HG03354 (cell line): ENCODE measurements at regions not wholly inside any gene's neighbourhood (a gene's known extent, or its start where the extent isn't known, plus 50 kb on each side); places are given as distances from the start of the nearest gene placed in this dataset.
"Not testable (repeated sequence)": the region's sequence is repeated elsewhere in the genome, so short reads cannot be mapped to it uniquely, and the experiment has no call there.

ENCODE experiments used
- ATAC-seq: cut with Tn5 transposase; IDR thresholded peaks from one replicate; pipeline ENCODE4 v1.9.1; 2021; ENCODE audit warnings: mild to moderate bottlenecking; ENCODE audit not compliant: unreplicated experiment, poor library complexity, severe bottlenecking

DNA sequence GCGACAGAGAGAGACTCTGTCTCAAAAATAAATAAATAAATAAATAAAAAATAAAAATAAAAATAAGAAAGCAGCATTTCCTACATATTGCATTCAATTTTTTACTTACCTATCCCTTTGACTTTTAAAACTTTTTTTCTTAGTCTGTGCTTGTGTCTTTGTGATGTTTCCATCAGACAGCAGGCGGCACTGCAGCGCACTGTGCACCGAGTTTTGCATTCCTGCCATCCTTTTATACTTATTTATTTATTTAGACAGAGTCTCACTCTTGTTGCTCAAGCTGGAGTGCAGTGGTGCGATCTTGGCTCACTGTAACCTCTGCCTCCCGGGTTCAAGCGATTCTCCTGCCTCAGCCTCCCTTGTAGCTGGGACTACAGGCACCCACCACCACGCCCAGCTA, 203.9 kb downstream of the SPATA31A1 start:
- ATAC-seq: not testable (repeated sequence)

DNA sequence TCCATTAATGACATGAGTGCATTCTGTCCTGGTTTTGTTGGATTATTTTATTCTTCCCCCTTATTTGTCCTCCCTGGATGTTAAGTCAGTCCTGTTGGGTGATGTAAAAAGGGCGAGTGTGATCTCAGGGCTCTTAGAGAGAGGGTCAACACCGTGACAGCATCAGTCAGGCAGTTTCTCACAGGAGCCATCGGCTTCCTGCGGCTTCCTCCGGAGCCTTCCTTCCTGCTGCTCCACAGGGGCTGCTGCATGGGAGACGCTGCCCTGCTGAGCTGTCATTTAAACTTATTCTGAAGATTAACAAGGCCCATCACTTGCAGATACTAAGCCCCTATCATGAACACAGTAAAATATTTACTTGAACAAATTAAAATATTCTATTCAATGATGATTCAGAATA, 211.3 kb downstream of the SPATA31A1 start:
- ATAC-seq: not testable (repeated sequence)

DNA sequence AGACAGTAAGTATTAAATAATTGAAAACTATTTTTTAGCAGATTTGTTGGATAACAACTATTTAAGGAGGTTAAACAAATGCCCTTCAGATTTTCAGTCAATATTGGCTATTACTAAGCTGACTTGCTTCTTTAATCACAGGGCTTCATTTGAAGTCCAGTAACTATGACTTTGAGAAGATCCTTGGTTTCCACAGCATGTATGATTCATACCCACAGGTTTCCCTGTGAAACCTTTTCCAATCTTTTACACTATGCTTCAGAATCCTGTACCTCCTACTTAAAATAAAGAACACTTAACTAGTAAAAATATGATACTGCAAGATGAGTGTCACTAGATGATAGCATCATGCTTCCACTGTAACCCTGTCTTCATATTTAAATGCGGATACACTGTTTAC, 211.9 kb downstream of the SPATA31A1 start:
- ATAC-seq: not testable (repeated sequence)

DNA sequence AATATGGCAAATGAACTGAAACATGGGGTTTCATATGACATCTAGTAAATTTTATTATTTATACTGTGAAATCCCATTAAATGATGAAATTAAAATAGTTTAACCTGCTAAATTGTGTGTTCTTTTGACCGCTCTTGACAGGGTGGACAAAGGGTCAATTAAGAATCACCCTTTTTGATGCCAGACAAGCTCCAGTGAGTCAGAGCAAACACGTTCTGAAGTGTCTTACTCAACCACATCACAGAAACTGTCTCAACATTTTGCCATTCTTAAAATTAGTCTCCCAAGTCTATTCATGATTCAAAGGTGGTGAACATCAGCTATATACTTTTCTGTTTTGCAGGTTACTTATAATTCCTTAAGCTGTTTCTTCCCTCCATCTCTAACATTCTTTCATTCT, 213.4 kb downstream of the SPATA31A1 start:
- not testable (repeated sequence) for ATAC-seq

DNA sequence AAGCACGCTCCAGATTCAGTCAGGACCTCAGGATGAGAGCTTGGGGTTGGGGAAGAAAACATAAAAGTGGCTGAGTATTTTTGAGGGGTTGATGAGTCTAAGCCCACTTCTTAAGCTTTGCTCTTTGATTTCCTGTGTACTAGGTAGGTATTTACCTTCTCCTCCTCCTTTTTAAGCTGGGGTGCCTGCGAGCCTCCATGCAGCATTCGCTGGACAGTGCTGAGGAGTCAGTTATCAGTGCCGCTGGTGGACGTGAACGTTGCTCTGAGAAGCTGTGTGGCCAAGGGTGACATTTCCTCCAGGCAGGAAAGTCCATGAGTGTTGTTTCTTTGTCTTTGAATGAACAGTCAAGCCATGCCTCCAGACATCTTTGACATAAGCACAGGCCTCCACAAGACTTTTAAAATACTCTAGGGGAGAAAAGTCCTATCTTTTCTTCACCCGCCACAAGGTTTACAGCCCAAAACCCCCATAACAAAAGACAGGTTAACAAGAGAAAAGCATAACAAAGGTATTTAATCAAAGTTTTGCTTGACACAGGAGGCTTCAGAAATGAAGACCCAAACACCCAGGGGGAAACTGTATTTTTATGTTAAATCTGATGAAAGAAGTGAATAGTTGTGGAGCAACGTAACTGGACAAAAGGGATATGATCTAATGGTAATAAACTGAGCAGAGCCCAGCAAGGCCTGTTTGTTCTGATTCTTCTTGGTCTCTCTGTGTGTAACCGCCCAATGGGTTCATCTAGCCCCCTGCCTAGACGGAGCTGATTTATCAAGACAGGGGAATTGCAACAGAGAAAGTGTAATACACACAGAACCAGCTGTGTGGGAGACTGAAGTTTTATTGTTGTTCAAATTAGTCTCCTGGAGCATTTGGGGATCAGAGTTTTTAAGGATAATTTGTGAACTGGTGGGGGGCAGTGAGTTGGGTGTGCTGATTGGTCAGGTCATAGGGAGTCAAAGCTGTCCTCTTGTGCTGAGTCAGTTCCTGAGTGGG, 217.9 kb downstream of the SPATA31A1 start:
- ATAC-seq: not testable (repeated sequence)

DNA sequence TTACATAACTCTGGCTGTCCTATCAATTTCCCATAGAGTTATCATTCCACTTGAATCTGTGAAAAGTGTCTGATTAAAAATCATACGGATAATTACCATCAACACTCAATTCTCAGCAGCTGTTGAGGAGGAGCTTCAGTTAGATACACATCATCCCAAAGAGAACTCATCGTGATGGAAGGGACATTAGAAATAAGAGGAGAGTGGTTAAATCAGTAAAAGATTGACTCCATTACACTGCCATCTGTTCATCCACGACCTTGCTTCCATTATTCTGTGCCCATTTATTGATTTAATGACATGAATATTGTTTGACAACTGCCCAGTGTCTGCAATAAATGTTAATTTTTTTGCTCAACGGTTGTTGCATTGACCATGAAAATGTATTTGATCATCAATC, 223.5 kb downstream of the SPATA31A1 start:
- ATAC-seq: not testable (repeated sequence)

DNA sequence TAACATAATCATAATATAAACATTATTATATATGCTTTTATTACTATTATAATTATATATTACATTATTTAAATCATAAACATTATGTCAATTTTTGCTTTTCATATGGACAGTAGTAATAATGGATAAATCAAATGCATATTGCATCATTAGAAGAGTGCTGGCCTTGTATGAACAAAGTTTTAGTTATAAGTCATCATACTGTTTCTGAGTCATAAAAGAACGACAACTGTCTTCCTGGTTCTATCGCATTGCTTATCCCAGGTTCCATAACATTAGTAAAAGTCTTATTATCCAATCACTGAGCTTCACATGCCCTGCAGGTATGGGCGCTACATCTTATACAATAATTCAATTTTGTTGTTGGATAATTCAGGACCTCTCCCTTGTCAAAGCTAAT, 225.8 kb downstream of the SPATA31A1 start:
- not testable (repeated sequence) for ATAC-seq

DNA sequence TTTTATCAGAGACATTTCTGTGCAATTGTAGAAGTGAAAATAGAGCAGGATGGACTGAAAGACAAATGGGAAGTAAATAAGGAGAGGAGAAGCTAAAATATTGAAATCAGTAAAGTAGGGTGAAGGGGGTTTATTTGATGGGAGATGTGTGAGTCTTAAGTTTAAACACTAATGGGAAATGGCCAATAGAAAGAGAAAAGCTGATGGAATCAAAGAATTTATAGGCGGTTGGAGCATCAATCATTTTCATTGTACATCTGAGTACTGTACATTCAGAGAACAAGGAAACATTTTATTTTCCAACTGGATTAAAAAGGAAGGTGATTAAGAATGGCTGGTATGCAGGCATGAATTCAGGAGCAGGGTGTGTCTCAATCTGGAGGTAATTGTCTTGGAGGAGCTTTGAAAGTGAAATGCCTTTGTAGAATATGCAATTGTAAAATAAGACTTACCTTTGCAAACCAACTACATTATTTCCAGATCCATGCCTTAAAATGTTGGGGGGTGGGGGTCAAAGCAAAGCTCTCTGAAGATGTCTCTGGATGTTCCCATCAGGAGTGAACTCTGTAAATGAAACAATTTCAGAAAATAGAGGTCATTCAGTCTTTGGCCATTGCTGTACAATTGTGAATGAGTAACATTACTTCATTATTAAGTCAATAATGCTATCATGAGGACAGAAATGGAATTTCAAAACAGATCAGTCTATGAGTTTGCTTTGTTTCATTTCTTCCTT, 227.4 kb downstream of the SPATA31A1 start:
- ATAC-seq: not testable (repeated sequence)

DNA sequence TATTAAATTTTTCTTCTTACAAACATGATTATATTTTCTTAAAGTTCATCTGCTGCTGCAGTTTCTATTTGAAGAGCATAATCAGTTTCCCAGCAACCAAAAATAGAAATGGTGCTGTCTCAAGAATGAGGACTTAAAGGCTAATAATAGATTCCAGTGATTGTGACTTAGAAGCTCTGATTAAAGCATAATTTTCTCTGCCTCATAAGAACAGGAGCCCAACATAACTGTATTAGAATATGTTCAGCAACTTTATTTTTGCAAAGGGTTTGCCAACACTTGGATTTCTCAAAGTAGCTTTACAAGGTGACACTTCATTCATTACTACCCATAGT, 227.9 kb downstream of the SPATA31A1 start:
- not testable (repeated sequence) for ATAC-seq

DNA sequence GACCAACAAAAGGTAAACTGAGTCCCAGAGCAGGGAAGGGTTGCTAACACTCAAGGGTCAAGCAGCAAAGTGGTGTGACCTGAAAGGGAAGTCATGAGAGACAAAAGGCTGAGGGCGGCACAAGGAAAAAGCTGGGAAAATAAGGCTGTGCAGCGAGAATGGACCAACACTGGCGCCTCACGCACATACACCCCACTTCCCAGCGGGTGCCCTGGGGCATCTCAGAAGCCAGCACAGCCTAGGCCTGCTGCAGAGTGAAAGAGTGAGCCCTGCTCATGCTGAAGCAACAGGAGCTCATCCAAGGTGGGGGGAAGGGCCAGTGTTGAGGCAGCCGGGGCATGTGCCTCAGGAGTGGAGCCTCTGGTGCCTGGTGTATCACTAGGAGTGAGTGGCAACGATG, 229.8 kb downstream of the SPATA31A1 start:
- not testable (repeated sequence) for ATAC-seq

DNA sequence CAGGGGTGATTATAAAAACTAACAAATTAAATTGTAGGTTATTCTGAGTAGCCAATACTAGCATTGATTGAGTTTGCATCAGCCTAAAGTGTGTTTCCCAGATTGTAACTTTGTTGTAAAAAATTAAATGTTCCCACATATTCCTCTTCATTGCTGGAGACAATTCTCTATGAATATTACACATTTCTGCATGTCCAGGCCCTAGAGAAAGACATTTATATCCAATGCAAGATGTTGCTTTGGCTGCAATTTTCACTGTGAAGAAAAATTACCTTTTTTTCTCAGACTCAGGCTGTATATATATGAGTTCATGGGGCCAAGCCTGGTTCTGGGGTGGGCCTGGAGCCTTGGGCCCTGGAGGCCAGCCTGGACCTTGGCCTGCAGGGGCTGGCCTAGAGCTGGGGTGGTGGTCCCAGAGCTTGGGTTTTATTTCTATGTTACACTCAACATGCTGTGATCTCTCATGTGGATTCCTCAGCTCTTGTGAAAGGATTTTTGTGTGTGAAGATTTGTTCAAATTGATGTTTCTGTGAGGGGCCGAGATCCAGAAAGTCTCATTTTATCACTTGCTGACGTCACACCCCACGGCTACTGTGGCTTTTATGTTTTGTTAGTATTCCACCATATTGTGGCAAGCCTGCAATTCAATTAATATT, 232.5 kb downstream of the SPATA31A1 start:
- ATAC-seq: no peak

DNA sequence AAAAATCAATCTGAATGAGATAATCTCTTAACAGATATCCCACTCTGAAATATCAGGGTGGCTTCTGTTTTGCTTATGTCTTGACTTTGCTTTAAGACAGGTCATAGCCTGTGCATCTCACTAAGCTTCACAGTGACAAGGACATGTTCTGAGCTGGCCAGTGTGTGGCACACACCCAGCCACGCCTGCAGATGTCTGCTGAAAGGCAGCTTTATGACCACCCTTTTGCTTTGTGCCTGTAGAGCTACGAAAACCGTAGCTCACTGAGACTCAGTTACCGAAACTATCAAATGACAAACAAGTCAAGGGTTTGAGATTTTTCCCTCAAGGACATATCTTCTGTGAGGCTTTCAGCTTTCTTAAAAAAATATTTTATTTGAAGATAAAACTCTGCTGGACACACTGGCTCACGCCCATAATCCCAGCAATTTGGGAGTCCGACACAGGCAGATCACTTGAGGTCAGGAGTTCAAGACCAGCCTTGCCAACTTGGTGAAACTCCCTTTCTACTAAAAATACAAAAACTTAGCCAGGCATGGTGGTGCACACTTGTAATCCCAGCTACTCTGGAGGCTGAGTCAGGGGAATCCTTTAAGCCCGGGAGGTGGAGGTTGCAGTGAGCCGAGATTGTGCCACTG, 233.2 kb downstream of the SPATA31A1 start:
- no peak for ATAC-seq

DNA sequence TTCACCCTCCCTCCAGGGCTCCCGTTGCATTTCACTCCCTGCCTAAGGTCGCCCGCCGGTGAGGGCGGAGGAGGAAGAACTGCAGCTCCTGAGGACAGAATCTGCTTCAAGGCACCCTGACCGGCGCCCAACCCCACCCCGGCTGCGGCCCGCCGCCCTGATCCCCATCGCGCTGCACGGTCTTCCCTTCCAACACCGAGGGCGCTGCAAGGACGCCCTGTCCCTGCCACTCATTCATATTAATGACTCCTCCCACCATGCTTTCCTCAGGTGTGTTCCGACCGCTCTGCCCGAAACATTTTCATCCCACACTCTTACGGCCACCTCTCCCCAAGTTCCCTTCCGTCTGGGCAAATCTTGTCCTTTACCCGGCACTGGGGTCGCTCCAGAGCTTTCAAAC, 248.6 kb downstream of the SPATA31A1 start:
- not testable (repeated sequence) for ATAC-seq

DNA sequence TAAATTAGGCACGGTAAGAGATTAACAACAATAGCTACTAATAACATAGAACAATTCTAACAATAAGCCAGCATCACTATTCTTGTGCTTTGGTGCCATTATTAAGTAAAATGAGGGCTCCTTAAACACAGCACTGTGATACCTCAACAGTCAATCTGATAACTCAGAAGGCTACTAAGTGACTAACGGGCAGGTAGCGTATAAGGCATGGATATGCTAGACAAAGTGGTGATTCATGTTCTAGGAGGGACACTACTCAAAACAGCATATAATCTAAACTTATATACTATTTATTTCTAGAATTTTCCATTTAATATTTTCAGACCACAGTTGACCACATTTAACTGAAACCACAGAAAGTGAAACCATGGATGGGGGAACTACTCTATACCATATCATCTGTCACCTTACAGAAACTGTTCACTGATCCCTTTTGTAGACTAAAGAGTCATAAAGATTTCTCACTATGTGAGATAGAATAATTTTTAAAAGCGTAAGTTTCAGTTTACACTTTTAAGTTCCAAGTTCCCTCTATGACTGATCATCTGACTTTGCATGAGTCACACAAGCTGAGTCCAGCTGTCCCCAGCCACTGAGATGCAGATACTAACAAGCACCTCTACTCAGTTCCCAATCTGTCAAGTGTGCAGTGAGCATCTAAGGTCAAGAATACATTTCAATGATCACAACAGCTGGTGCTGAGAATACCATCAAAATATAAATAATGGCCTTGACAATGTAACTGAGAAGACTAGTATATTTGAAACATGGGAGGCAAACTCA, 256.2 kb downstream of the SPATA31A1 start:
- peak; percentile 96 for ATAC-seq

DNA sequence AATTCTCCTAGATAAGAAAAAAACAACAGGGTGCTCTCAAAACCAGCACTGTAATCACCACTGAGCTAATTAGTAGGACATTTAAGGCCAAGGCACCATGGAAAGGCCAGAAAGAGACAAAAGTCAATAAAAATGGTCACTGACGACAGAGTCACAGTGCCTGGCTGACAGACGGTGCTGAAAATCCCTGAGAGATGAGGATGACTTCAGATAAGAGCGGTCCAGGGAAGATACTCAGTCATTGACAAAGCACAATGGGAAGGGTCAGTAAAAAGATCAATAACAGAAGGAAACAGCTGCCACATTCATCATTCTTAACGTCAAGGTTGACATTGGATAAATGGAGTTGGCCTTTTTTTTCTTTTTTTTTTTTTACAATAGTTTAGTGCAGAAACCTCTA, 261.0 kb downstream of the SPATA31A1 start:
- ATAC-seq: not testable (repeated sequence)

DNA sequence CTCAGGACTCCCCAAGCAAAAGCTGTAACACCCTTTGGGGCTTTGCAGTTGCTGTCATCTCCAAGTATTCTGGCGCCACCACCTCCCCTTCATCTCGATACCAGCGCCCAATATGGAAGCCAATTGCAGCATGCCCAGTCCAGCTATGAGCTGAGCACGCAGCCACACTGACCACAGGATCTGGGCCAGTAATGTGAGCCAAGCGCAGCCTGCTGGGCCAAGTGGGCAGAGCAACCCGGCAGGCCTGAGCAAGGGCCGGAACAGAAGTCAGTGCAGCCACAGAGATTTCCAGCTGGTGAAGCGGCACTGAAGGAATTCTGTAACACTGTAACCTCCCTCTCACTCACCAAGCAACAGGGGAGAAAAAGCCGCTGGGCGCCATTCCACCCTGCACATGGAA, 268.6 kb downstream of the SPATA31A1 start:
- ATAC-seq: not testable (repeated sequence)

DNA sequence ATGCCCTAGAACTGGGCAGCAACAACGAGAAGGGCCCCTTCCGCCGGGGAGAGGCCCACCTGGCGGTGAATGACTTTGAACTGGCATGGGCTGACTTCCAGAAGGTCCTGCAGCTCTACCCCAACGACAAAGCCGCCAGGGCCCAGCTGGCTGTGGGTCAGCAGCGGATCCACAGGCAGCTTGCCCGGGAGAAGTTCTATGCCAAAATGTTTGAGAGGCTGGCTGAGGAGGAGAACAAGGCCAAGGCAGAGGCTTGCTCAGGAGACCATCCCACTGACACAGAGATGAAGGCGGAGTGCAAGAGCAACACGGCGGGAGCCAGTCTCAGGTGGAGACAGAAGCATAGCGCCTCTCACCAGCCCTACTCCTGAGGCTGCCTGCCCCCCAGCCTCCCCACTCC, 276.6 kb downstream of the SPATA31A1 start:
- not testable (repeated sequence) for ATAC-seq

DNA sequence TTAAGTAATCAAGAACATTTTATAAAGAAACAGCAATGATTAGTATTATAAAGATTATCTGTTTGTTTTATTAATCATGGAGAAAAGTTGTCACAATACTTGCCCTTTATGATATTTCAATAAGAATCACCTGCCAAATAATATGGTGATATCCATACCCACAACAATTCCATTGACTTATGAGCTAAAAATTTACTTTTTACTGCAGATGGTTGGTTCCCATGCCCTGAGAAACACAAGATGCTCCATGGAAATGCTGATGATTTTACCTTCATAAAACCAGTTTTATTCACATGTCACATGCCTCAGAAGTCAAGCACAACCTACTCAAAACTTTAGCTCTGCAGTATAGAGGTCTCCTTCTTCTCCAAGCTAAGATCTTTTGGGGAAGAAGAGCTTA, 293.6 kb downstream of the SPATA31A1 start:
- ATAC-seq: not testable (repeated sequence)

DNA sequence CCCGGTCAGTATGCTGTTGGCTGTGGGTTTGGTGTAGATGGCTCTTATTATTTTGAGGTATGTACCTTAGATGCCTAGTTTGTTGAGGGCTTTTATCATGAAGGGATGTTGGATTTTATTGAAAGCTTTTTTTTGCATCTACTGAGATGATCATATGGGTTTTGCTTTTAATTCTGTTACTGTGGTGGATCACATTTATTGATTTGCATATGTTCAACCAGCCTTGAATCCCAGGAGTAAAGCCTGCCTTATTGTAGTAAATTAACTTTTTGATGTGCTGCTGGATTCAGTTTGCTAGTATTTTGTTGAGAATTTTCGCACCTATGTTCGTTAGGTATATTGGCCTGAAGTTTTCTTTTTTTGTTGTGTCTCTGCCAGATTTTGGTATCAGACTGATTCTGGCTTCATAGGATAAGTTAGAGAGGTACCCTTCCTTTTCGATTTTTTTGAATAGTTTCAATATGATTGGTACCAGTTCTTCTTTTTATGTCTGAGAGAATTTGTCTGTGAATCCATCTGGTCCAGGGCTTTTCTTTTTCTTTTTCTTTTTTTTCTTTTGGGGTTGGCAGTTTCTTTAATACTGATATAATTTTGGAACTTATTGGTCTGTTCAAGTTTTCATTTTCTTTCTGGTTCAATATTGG, 301.6 kb downstream of the SPATA31A1 start:
- ATAC-seq: peak; percentile 89
